Bronchial epithelial cell (primary cell): ENCODE measurements at regions not wholly inside any gene's neighbourhood (a gene's known extent, or its start where the extent isn't known, plus 50 kb on each side); places are given as distances from the start of the nearest gene placed in this dataset.

Experiments
- DNase-seq: peaks from one replicate; pipeline ENCODE4 v3.0.0-alpha.2; 2010; ENCODE audit warnings: low read depth
- FAIRE-seq: peaks from 2 replicates; lab custom pipeline; 2011; peaks lifted over from hg19 to GRCh38; lab: Jason Lieb, UNC
- H3K27me3 ChIP-seq: 2 replicates; pipeline ENCODE4 v1.5.1; 2011; ENCODE audit warnings: low read length; ENCODE audit not compliant: control insufficient read depth, insufficient read depth
- H3K36me3 ChIP-seq: 2 replicates; pipeline ENCODE4 v1.5.1; 2011; ENCODE audit warnings: low read length; ENCODE audit not compliant: control insufficient read depth, insufficient read depth
- H3K4me3 ChIP-seq: 2 replicates; pipeline ENCODE4 v1.5.1; 2011; ENCODE audit warnings: mild to moderate bottlenecking, low read depth, low read length, control low read depth
- TF ChIP-seq, protein P1 (sequence below): IDR thresholded peaks from 2 replicates; pipeline ENCODE4 v1.5.1; 2011; ENCODE audit warnings: mild to moderate bottlenecking, moderate library complexity, low read length, control low read depth, inconsistent platforms; ENCODE audit not compliant: insufficient read depth, severe bottlenecking

DNA sequence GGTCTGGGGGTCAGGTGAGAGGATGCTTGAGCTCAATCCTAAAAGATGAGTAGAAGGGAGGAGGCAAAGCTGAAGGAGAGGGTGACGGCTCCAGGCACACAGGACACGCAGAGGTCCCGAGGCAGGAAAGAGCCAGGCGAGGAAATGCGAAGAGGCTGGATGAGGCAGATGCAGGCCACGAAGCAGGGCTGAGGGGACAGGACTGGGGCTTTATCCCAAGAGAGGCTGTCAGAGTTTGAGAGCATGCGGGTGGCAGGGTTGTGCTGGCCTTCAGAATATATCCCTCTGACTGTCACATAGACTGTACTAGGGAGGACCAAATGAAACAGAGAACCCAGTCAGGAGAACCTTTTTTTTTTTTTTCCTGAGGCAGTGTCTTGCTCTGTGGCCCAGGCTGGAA, 100.2 kb downstream of the RMI2 start:
- no peaks in the 10 kb centered on the region for H3K27me3 ChIP-seq
- TF ChIP-seq, protein P1, sequence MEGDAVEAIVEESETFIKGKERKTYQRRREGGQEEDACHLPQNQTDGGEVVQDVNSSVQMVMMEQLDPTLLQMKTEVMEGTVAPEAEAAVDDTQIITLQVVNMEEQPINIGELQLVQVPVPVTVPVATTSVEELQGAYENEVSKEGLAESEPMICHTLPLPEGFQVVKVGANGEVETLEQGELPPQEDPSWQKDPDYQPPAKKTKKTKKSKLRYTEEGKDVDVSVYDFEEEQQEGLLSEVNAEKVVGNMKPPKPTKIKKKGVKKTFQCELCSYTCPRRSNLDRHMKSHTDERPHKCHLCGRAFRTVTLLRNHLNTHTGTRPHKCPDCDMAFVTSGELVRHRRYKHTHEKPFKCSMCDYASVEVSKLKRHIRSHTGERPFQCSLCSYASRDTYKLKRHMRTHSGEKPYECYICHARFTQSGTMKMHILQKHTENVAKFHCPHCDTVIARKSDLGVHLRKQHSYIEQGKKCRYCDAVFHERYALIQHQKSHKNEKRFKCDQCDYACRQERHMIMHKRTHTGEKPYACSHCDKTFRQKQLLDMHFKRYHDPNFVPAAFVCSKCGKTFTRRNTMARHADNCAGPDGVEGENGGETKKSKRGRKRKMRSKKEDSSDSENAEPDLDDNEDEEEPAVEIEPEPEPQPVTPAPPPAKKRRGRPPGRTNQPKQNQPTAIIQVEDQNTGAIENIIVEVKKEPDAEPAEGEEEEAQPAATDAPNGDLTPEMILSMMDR: no peak
- FAIRE-seq: no peak
- H3K36me3 ChIP-seq: no peaks in the 10 kb centered on the region
- DNase-seq: no peak
- no peak overlapping the region for H3K4me3 ChIP-seq

GRCh38 chr16:11446566-11447119, 101.4 kb downstream of the RMI2 start:
- TF ChIP-seq, protein P1: no peak
- FAIRE-seq (no peak), DNase-seq (no peak)
- H3K27me3 ChIP-seq: no peaks in the 10 kb centered on the region
- no peaks in the 10 kb centered on the region for H3K36me3 ChIP-seq
- H3K4me3 ChIP-seq: no peak overlapping the region

DNA sequence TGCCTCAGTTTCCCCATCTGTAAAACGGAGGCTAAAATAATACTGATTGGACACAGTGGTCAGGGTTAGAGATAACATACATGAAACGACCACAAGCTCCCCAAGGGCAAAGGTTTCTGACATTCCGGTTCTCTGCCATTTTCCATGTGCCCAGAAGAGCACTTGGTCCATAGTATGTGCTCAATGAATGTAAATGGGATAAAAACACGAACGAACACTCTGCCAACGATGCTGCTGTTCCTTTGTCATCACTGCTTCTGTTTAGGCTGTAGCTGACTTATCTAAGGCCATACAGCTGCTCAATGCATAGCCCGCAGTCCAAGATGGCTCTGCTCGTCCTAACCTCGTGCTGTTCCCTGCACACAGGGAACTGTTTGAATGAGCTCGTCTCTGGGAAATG, 102.0 kb downstream of the RMI2 start:
- Histone ChIP-seq H3K4me3 (no peak overlapping the region), H3K36me3 (no peaks in the 10 kb centered on the region), H3K27me3 (no peaks in the 10 kb centered on the region)
- DNase-seq: no peak
- FAIRE-seq: no peak
- TF ChIP-seq, protein P1: no peak

DNA sequence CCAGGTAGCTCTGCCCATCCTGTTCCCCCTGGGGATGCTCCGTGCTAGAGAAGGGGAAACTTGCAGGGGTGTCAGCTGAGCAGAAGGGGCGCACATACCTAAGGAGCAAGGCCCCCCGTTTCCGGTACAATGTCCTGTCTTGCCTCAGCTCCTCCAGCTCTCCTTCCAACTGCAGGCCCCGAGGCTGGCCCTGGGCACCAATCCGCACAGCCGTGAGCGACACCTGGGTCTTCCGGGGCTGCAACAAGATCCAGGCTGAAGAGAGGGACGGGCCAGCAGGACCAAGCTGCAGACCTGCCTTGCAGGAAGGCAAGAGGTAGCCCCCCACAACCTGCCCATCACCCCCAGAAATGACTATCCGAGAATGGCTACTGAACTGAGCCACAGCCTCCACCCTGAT, 102.6 kb downstream of the RMI2 start:
- DNase-seq (no peak), FAIRE-seq (no peak)
- no peaks in the 10 kb centered on the region for H3K36me3 ChIP-seq
- no peak overlapping the region for H3K4me3 ChIP-seq
- H3K27me3 ChIP-seq: no peaks in the 10 kb centered on the region
- TF ChIP-seq, protein P1: no peak

DNA sequence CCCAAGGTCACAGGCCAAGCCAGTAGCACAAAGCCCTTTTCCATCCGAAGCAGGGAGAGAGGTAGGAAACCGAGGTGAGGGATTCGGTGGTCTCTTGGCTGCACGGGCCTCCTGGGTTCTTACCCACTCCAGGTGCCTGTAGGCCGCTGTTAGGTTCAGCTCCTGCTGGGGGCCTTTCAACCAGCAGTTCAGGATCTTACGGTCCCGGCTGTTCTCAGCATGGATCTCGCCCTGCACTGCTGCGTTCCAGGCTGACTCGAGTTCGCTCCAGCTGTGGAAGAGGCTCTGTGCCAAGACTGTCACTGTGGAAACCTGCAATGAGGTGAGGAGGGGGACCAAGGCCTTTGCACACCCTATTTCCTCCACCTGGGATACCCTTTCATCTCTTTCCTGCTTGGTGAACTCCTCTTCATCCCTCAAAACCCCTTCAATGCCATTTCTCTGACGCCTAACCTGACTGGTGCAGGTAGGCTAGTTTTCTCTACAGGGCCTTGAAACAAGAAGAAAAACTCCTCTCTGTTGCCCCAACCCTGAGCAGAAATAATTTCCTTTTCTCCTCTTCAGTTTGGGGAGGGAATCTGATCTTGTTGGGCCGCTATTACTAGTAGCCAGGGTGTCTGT, 103.6 kb downstream of the RMI2 start:
- Histone ChIP-seq H3K36me3 (no peaks in the 10 kb centered on the region), H3K4me3 (no peak overlapping the region), H3K27me3 (no peaks in the 10 kb centered on the region)
- TF ChIP-seq, protein P1: no peak
- DNase-seq (no peak), FAIRE-seq (no peak)

GRCh38 chr16:11449716-11450115, 104.5 kb downstream of the RMI2 start:
- TF ChIP-seq, protein P1: no peak
- DNase-seq (no peak), FAIRE-seq (peak; percentile 84)
- no peaks in the 10 kb centered on the region for H3K27me3 ChIP-seq
- H3K4me3 ChIP-seq: no peak overlapping the region
- H3K36me3 ChIP-seq: no peaks in the 10 kb centered on the region
